ENCODE measurements at regions not wholly inside any gene's neighbourhood (a gene's known extent, or its start where the extent isn't known, plus 50 kb on each side); places are given as distances from the start of the nearest gene placed in this dataset.

DNA sequence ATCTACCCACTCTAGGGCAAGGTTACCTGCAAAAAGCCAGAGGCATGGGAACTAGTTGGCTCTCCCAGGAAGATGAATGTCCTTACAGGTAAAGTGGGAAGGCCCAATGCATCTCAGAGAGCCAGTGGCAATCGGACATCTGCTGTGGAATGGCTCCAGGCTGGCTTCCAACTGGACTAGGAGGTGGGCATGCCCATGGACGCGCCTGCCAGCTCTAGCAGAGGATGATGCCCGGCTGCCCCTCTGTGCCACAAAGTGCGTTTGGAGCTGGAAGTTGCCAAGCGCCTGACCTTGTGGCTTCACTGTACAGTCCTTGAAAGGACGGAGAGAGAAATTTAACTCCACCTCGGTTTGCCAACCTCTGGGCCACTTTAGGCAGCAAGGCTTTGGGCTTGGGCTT lies 84.4 kb downstream of the NR2F2 start:
- no peak for DNase-seq (ENCODE audit: low read depth in 2 of 3, low spot score in 1 of 3)

GRCh38 chr15:96415513-96416217 lies 85.2 kb downstream of the NR2F2 start:
- DNase-seq (ENCODE audit: low read depth in 2 of 3, low spot score in 1 of 3) = no peak

DNA sequence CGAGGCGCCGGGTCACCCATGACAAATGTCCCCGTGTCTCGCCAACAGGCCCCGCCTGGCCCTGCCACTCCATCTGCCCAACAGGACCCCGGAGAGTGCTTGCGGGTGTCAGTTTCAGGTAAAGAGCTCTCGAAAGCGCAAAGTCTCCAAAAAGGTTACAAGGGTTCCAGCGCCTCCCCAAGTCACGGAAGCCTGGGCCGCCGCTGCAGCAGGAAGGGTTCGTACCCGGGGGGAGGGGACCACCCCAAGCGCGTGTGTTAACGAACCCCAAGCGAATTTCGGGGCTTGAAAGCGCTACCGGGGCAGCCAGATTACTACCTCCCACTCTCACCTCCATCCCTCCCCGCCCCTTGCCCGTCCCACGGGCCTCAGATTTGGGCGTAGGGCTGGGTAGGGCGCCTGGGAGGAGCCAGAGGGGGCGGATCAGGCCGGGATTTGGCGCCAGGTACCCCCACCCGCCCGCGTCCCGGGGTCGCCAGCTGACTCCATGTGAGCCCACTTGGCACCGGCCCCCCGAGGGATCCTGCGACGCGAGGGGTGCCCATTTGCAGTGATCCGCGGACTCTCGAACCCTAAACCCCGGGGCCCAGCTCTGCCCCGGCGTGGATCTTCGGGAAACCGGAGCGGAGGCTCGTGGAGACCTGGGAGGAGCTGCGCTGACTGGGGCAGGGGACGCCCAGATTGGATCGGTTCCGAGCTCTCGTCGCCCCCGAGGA lies 85.9 kb downstream of the NR2F2 start:
- no peak for DNase-seq (ENCODE audit: low read depth in 2 of 3, low spot score in 1 of 3)

DNA sequence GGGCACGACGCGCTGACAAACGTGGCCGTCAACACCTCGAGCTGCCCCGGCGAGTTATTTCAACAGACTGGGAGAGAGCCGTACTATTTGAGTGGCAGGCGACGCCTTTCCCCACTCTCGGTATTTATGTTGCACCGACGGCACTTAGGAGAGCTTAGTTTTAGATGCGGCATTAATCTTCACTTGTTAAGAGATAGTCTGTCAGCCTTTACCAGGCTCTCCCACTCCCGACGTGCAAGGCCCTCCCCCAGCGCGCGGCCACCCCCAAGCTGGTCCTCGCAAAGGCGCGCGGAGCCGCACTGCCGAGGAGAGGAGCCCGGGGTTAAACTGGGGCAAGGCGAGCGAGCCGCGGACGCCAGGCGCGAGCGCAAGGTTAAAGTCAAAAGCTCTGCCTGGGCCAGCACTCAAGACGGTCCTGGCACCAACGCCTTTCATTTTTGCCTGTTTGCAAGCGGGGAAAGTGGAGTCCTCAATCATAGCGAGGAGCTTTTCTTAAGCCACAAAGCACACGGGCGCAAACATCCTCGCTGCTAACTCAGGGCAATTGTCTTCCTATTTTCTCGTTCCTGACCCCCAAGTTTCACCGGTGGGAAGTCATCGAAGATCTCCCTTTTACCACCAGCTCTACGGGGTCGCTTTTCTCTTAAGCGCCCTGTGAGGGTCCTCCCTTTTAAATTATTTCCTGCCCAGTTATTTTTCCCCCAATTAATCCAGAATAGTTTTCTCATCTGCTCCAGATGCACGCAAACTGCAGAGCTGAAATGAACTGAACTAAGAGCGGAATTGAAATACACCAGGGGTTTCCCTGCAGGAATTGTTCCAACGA lies 86.6 kb downstream of the NR2F2 start:
- no peak for DNase-seq (ENCODE audit: low read depth in 2 of 3, low spot score in 1 of 3)

GRCh38 chr15:96417760-96418130 lies 87.2 kb downstream of the NR2F2 start:
- no peak for DNase-seq (ENCODE audit: low read depth in 2 of 3, low spot score in 1 of 3)

GRCh38 chr15:96418146-96418545 lies 87.6 kb downstream of the NR2F2 start:
- DNase-seq (ENCODE audit: low read depth in 2 of 3, low spot score in 1 of 3) = no peak

DNA sequence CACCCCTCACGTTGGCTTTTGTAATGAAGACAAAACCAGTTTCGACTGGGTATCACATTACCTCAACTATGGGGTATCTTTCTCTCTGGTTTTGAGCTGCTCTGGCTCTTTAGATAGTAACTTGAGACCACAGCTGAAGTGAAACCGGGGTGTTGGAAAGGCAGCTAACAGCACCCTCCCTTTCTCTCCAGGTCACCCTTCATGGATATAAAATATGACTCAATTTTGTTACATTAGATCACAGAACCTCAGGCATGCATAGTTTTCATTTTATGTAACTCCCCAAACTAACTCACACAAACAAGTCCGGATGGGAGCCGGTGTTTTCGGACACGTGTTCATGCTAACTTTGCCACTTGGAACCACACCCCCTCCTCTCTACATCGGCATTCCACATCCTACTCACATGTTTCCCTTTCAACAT lies 90.7 kb downstream of the NR2F2 start:
- no peak for DNase-seq (ENCODE audit: low read depth in 2 of 3, low spot score in 1 of 3)

- DNase-seq (ENCODE audit: low read depth in 2 of 3, low spot score in 1 of 3) = no peak
Observed at GRCh38 chr15:96422125-96422524, 91.6 kb downstream of the NR2F2 start.

DNA sequence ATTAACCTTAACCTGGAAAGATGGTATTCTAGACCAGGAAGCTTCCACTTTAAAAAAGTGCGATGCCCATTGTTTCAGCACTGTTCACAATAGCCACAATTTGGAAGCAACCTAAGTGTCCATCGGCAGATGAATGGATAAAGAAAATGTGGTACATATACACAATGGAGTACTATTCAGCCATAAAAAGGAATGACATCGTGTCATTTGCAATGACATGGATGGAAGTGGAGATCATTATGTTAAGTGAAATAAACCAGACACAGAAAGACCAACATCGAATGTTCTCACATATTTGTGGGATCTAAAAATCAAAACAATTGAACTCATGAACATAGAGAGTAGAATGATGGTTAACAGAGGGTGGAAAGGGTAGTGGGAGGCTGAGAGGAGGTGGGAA lies 94.2 kb downstream of the NR2F2 start:
- no peak for DNase-seq (ENCODE audit: low read depth in 2 of 3, low spot score in 1 of 3)

DNA sequence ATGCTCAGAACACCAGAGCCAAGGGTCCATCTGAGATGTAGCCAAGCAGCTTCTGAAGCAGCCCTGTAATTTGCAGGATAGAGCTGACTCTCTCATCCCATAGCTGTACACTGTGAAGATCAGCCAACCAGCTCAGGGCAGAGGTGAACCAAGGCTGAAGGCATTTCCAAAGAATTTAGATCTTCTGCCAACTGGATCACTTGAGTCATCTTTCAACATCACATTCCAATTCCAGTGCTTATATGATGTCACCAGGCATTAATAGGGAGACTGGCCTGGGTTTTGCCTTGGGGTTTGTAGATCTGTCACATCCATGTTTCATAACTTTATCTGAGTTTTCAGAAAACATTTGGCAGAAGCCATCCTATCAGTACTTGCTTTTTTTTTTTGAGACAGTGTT lies 98.2 kb downstream of the NR2F2 start:
- DNase-seq (ENCODE audit: low read depth in 2 of 3, low spot score in 1 of 3) = no peak

- no peak for DNase-seq (ENCODE audit: low read depth in 2 of 3, low spot score in 1 of 3)
Observed at GRCh38 chr15:96431786-96432185, 101.3 kb downstream of the NR2F2 start.

DNA sequence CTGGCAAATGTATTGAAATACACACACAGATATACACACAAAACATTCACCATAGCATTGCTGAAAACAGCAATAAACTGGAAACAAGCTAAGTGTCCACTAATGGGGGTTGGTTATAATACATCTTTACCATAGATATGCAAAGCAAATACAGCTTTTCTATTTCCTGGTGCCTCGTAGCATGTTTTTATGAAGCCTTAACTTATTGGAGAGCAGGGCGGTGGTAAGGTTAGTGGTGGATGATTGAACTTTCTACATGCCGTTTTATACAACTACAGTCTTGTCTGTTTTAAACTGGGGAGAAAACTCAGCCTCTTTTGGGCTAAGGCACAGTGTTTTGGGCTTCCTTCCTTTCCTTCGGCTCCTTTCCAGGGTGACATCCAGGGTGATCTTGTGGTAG lies 104.5 kb downstream of the NR2F2 start:
- DNase-seq (ENCODE audit: low read depth in 2 of 3, low spot score in 1 of 3) = no peak

- no peak for DNase-seq (ENCODE audit: low read depth in 2 of 3, low spot score in 1 of 3)
Observed at GRCh38 chr15:96435841-96436240, 105.3 kb downstream of the NR2F2 start.

DNA sequence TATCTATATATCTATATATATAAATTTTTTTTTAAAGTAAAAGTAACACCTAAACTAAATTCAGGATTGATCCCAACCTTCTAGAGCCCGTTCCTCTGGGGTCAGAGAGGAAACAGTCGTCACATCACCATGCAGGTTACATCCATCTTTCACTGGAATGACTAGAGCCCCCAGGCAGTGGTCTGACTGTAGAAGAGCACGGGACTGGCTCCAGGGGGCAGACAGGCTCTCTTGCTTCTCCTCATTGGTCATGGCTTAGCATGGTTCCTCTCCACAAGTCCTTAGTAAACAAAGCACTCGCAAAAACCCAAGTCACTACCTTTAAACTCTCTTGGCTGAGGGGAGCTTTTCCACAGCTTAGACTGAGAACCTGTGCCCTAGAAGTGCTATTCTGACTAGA lies 110.5 kb downstream of the NR2F2 start:
- no peak for DNase-seq (ENCODE audit: low read depth in 2 of 3, low spot score in 1 of 3)

- DNase-seq (ENCODE audit: low read depth in 2 of 3, low spot score in 1 of 3) = no peak
Observed at GRCh38 chr15:96442076-96442475, 111.6 kb downstream of the NR2F2 start.

DNA sequence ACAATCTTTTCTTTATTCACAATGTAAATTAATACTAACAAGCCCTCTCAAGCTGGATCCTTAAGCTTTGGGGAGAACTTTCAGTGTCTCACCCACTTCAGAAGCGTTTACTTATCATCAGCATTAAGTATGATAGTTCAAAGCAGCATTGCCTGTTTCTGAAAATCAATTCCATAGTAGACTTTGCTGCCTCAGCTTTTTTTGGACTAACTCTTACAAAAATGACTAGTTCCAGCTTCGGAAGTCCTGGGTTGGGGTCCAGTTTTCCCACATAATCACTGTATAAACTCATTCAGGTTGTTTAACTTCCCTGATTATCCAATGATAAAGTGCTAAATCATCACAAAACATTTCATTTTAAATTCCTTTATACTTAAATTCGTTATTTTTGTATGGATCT lies 114.4 kb downstream of the NR2F2 start:
- no peak for DNase-seq (ENCODE audit: low read depth in 2 of 3, low spot score in 1 of 3)

DNA sequence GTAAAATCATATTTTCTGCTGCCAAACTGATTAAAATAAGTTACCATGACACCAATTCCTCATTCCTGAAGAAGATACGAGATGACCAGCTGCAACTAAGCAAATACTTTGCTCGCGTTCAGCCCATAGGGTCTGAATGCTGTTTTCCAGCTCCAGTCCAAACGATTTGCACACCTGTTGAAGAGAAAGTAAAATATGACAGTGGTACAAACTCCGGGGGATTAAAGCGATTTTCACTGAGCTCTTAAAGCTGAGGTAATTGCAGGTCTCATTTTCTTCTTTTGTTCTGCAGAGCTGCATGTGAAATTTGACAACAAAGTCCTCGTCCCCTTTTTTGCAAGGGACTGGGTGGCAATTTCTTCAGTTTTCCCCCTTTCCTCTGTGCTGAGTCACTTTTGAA lies 118.4 kb downstream of the NR2F2 start:
- no peak for DNase-seq (ENCODE audit: low read depth in 2 of 3, low spot score in 1 of 3)

GRCh38 chr15:96457841-96458240 lies 127.3 kb downstream of the NR2F2 start:
- no peak for DNase-seq (ENCODE audit: low read depth in 2 of 3, low spot score in 1 of 3)

- no peak for DNase-seq (ENCODE audit: low read depth in 2 of 3, low spot score in 1 of 3)
Observed at GRCh38 chr15:96460106-96460505, 129.6 kb downstream of the NR2F2 start.

- no peak for DNase-seq (ENCODE audit: low read depth in 2 of 3, low spot score in 1 of 3)
Observed at GRCh38 chr15:96462768-96463750, 132.6 kb downstream of the NR2F2 start.

DNA sequence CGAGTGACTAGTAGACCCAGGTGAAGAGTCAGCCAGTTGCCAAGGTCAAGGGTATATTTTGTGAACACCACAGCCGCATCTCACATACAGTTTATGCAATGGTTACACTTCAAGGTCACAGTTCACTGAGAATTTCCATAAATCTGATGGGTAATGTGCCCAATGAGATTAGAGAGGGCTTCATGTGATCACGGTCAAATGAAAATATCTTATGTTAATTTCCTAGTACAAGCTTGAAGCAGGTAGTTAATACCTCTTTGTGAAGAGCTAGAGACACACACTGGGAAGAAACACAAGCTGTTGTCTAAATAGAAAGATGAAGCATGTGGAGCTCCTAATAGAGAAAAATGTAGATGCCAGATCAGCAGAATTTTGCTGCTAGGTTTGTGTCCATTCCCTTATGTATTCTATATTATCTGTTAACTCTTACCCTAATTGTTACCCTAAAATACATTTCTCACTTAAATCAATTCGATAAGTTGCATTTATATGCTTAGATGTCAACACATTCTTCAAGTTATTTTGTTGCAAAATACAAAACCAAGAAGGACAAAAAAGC lies 136.0 kb downstream of the NR2F2 start:
- no peak for DNase-seq (ENCODE audit: low read depth in 2 of 3, low spot score in 1 of 3)

All from stimulated activated CD4-positive, alpha-beta T cell treated with anti-CD3 and anti-CD28 coated beads, Interleukin-12 subunit alpha, Interleukin-12 subunit beta, amount 100 ng/mL, for 48 hours (primary cell).